Uterus (tissue), 3 donors: ENCODE measurements at regions not wholly inside any gene's neighbourhood (a gene's known extent, or its start where the extent isn't known, plus 50 kb on each side); places are given as distances from the start of the nearest gene placed in this dataset.

Experiments used
- DNase-seq, 2 donors: peaks; one replicate each; pipeline ENCODE4 v3.0.0-alpha.2; 2019 to 2020
- H3K27ac ChIP-seq, 2 donors: fragments of 200-600 bp; sonication (generic); 1 replicate in 1 of 2; 2 replicates in 1 of 2; pipeline ENCODE4 v1.5.1; 2016 to 2018
- H3K27me3 ChIP-seq, 2 donors: fragments of 200-600 bp; sonication (generic); one replicate each; pipeline ENCODE4 v1.5.1; 2018 to 2019; ENCODE audit warnings: control low read depth in 1 of 2
- H3K36me3 ChIP-seq, 2 donors: fragments of 200-600 bp; sonication (generic); one replicate each; pipeline ENCODE4 v1.5.1; 2019; ENCODE audit warnings: control low read depth in 1 of 2
- H3K4me1 ChIP-seq, 2 donors: fragments of 200-600 bp; sonication (generic); one replicate each; pipeline ENCODE4 v1.5.1; 2018 to 2019; ENCODE audit warnings: control low read depth in 1 of 2
- H3K4me3 ChIP-seq, 2 donors: fragments of 200-600 bp; sonication (generic); 1 replicate in 1 of 2; 2 replicates in 1 of 2; pipeline ENCODE4 v1.5.1; 2018 to 2019; ENCODE audit warnings: mild to moderate bottlenecking in 1 of 2
- H3K9me3 ChIP-seq, 2 donors: fragments of 200-600 bp; sonication (generic); one replicate each; pipeline ENCODE4 v1.5.1; 2019; ENCODE audit warnings: control low read depth in 1 of 2
- CTCF ChIP-seq, 4 experiments: fragments of 200-600 bp in 2 of 4; fragments of 450-650 bp in 2 of 4; sonication (generic) in 2 of 4; IDR thresholded peaks; one replicate each; pipeline ENCODE4 v1.5.1; 2016 to 2019; ENCODE audit warnings: antibody characterized with exemption in 4 of 4, mild to moderate bottlenecking in 2 of 4, moderate library complexity in 1 of 4
- POLR2A ChIP-seq, 2 donors: fragments of 450-650 bp; IDR thresholded peaks; one replicate each; pipeline ENCODE4 v1.6.1; 2016; ENCODE audit warnings: antibody characterized with exemption in 2 of 2, mild to moderate bottlenecking in 1 of 2, moderate library complexity in 1 of 2
- intact Hi-C: fragments of 100-400 bp; cut with DNase I; formaldehyde crosslinking; loops from one replicate; pipeline ENCODE4 v1.15.1; 2023; ENCODE audit warnings: low total_unique reads
- donor health status: DM: yes; HTN: yes; CAD: no.

- TF ChIP-seq CTCF (IDR thresholded peaks at IDR 0.05) (no peak), POLR2A (IDR thresholded peaks at IDR 0.05) (no peak)
- intact Hi-C loops = no loop called here
- no peak overlapping the region for H3K27ac ChIP-seq
- H3K27me3 ChIP-seq = no peaks in the 10 kb centered on the region
- no peak for DNase-seq
- no peaks in the 10 kb centered on the region for H3K36me3 ChIP-seq
- H3K9me3 ChIP-seq = no peaks in the 10 kb centered on the region
- no peaks in the 10 kb centered on the region for H3K4me1 ChIP-seq
- no peak overlapping the region for H3K4me3 ChIP-seq
Measured at GRCh38 chr9:30116673-30117217, 2267.7 kb upstream of the ACO1 start.

GRCh38 chr9:30120666-30121065 is 2263.8 kb upstream of the ACO1 start:
- Histone ChIP-seq H3K27me3 (no peaks in the 10 kb centered on the region), H3K27ac (no peak overlapping the region), H3K4me3 (no peak overlapping the region), H3K9me3 (no peaks in the 10 kb centered on the region), H3K4me1 (no peaks in the 10 kb centered on the region), H3K36me3 (no peaks in the 10 kb centered on the region)
- no peak for DNase-seq
- TF ChIP-seq CTCF (IDR thresholded peaks at IDR 0.05) = no peak
- TF ChIP-seq POLR2A (IDR thresholded peaks at IDR 0.05) = no peak
- intact Hi-C loops = no loop called here

GRCh38 chr9:30121611-30122010 is 2262.8 kb upstream of the ACO1 start:
- Histone ChIP-seq H3K4me3 (no peak overlapping the region), H3K36me3 (no peaks in the 10 kb centered on the region), H3K4me1 (no peaks in the 10 kb centered on the region), H3K27ac (no peak overlapping the region), H3K9me3 (no peaks in the 10 kb centered on the region), H3K27me3 (no peaks in the 10 kb centered on the region)
- TF ChIP-seq POLR2A (IDR thresholded peaks at IDR 0.05) (no peak), CTCF (IDR thresholded peaks at IDR 0.05) (no peak)
- DNase-seq = no peak
- intact Hi-C loops = no loop called here

GRCh38 chr9:30125881-30126280 is 2258.6 kb upstream of the ACO1 start:
- Histone ChIP-seq H3K4me3 (no peak overlapping the region), H3K36me3 (no peaks in the 10 kb centered on the region), H3K27ac (no peak overlapping the region), H3K4me1 (no peaks in the 10 kb centered on the region), H3K9me3 (no peaks in the 10 kb centered on the region), H3K27me3 (no peaks in the 10 kb centered on the region)
- no peak for DNase-seq
- intact Hi-C loops = no loop called here
- TF ChIP-seq CTCF (IDR thresholded peaks at IDR 0.05) (no peak), POLR2A (IDR thresholded peaks at IDR 0.05) (no peak)

- Histone ChIP-seq H3K4me1 (no peaks in the 10 kb centered on the region), H3K4me3 (no peak overlapping the region), H3K27me3 (no peaks in the 10 kb centered on the region), H3K36me3 (no peaks in the 10 kb centered on the region), H3K9me3 (no peaks in the 10 kb centered on the region), H3K27ac (no peak overlapping the region)
- TF ChIP-seq CTCF (IDR thresholded peaks at IDR 0.05) (no peak), POLR2A (IDR thresholded peaks at IDR 0.05) (no peak)
- DNase-seq = no peak
- intact Hi-C loops = no loop called here
Measured at GRCh38 chr9:30127371-30127770, 2257.1 kb upstream of the ACO1 start.
